ENCODE measurements at regions not wholly inside any gene's neighbourhood (a gene's known extent, or its start where the extent isn't known, plus 50 kb on each side); places are given as distances from the start of the nearest gene placed in this dataset.

- no peak for TF ChIP-seq GATA2 (CRISPR knock-in tag; IDR thresholded peaks at IDR 0.05)
- no peak for TF ChIP-seq FOXJ3 (CRISPR knock-in tag; IDR thresholded peaks at IDR 0.05)
- no peak for TF ChIP-seq NFIC (IDR thresholded peaks at IDR 0.05; ENCODE audit: borderline replicate concordance)
- no peak for TF ChIP-seq EP300 (IDR thresholded peaks at IDR 0.05; ENCODE audit: borderline replicate concordance in 1 of 2, low read depth in 1 of 2, low read length in 1 of 2)
- TF ChIP-seq USF1 (IDR thresholded peaks at IDR 0.05; ENCODE audit: borderline replicate concordance, low read depth) = no peak
- TF ChIP-seq CTCF (IDR thresholded peaks at IDR 0.05) = peak; percentile 86
- no peak for TF ChIP-seq CHD2 (IDR thresholded peaks at IDR 0.05; ENCODE audit: low read length, partially characterized antibody)
- TF ChIP-seq PBX3 (IDR thresholded peaks at IDR 0.05) = no peak
- no peak for TF ChIP-seq USF2 (IDR thresholded peaks at IDR 0.05; ENCODE audit: borderline replicate concordance, low read depth, low read length)
- no peak for TF ChIP-seq FOXM1 (IDR thresholded peaks at IDR 0.05; ENCODE audit: low read depth)
Observed at GRCh38 chr17:64736804-64737492, 74.8 kb upstream of the SMURF2 start (continued).

- DNase-seq = peak; percentile 77
- CTCF ChIA-PET = interaction anchor here (0.8 to 2.0 kb wide), 2 partner anchors 24 to 83 kb away, joined by 3 to 5 read pairs; no protein-coding TSS in a partner anchor
- no peak for TF ChIP-seq TAF1 (IDR thresholded peaks at IDR 0.05; ENCODE audit: borderline replicate concordance, low read depth, low read length)
- TF ChIP-seq CHD2 (IDR thresholded peaks at IDR 0.05; ENCODE audit: low read length, partially characterized antibody) = peak; percentile 61
- no peak for TF ChIP-seq USF2 (IDR thresholded peaks at IDR 0.05; ENCODE audit: borderline replicate concordance, low read depth, low read length)
- TF ChIP-seq MAX (IDR thresholded peaks at IDR 0.05; ENCODE audit: low read depth) = peak; percentile 47
- no peak for TF ChIP-seq CTCF (IDR thresholded peaks at IDR 0.05)
- TF ChIP-seq JUND (IDR thresholded peaks at IDR 0.05) = peak; percentile 85
- TF ChIP-seq FOXJ3 (CRISPR knock-in tag; IDR thresholded peaks at IDR 0.05) = no peak
- no peak; the same call in 1 of the 2 replicates for TF ChIP-seq ZBTB33 (IDR thresholded peaks at IDR 0.05; ENCODE audit: borderline replicate concordance, low read depth)
- TF ChIP-seq PBX3 (IDR thresholded peaks at IDR 0.05) = peak; percentile 96
- peak; percentile 98 for TF ChIP-seq TCF12 (IDR thresholded peaks at IDR 0.05)
Observed at GRCh38 chr17:64732336-64733006, 70.4 kb upstream of the SMURF2 start.

More at GRCh38 chr17:64732336-64733006, 70.4 kb upstream of the SMURF2 start:
- peaks cover 36% of the 10 kb centered on the region for H3F3A ChIP-seq (replicated peaks; ENCODE audit: insufficient read depth)
- peak overlapping the region in 1 of 2 experiments; percentile 32; a peak in 2 of 4 replicates for H3K4me3 ChIP-seq (ENCODE audit: low read depth in 2 of 2, low read length in 1 of 2)
- peak overlapping the region; percentile 23; the same call in 1 of the 2 replicates for H3K9ac ChIP-seq
- no peaks in the 10 kb centered on the region for H3K9me3 ChIP-seq
- peak overlapping the region; percentile 67 for H3K4me2 ChIP-seq
- no peaks in the 10 kb centered on the region for H3K79me2 ChIP-seq (ENCODE audit: insufficient read depth)
- peak overlapping the region; percentile 67 to 89 for H3K27ac ChIP-seq (ENCODE audit: low read depth in 2 of 2, low read length in 1 of 2)
- WGBS (ENCODE audit: low lambda C conversion rate) = 2% methylated on average over 12 of the region's 12 CpGs
- no peaks in the 10 kb centered on the region for H3K27me3 ChIP-seq (ENCODE audit: insufficient read depth)
- H4K20me1 ChIP-seq (ENCODE audit: insufficient read depth) = no peaks in the 10 kb centered on the region
- peaks cover 11 to 18% of the 10 kb centered on the region in 2 experiments; a peak in 2 of 4 replicates for H3K4me1 ChIP-seq (ENCODE audit: control insufficient read depth in 1 of 2, insufficient read depth in 2 of 2, low read depth in 1 of 2, low read length in 1 of 2)
- H3K36me3 ChIP-seq (replicated peaks in 1 of 2; ENCODE audit: control insufficient read depth in 1 of 2, insufficient read depth in 2 of 2, low read length in 1 of 2) = no peaks in the 10 kb centered on the region
- no peak overlapping the region for H2AFZ ChIP-seq (ENCODE audit: low read depth)
- H3K9me2 ChIP-seq = no peaks in the 10 kb centered on the region
- POLR2A ChIA-PET = interaction anchor here (0.6 to 1.0 kb wide), 2 partner anchors 71 to 309 kb away, joined by 3 to 5 read pairs; no protein-coding TSS in a partner anchor

All from SK-N-SH (cell line).